ENCODE measurements at regions not wholly inside any gene's neighbourhood (a gene's known extent, or its start where the extent isn't known, plus 50 kb on each side); places are given as distances from the start of the nearest gene placed in this dataset.

DNA sequence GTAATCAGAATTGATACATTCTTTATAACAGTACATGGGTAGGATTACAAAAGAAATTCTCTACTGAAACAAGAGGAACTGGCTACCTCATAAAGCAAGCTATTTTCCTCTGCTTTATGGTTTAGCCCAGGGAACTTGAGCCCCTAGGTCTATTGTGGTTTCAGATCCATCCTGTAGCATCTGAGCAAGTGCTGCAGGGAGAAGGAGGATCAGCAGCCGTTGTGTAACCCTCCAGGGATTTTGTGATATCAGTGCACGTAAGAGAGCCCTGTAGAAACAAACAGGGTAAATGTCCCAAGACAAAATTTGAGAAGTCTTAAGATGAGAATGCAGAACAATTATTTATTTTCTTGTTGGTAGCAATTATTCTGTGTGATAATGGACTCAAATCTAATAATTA is 165.2 kb upstream of the DEFB112 start:
- no peak for TF ChIP-seq POLR2A (IDR thresholded peaks at IDR 0.05; ENCODE audit: low read depth, low read length)
- no peak for TF ChIP-seq TAF1 (IDR thresholded peaks at IDR 0.05; ENCODE audit: borderline replicate concordance, low read depth, low read length)
- no peak for TF ChIP-seq POLR2AphosphoS5 (IDR thresholded peaks at IDR 0.05; ENCODE audit: low read depth, low read length)

All from GM12892 (cell line).